Fibroblast of mammary gland (primary cell): ENCODE measurements at regions not wholly inside any gene's neighbourhood (a gene's known extent, or its start where the extent isn't known, plus 50 kb on each side); places are given as distances from the start of the nearest gene placed in this dataset.

Experiments
- DNase-seq: peaks from one replicate; pipeline ENCODE4 v3.0.0-alpha.2; 2010; ENCODE audit warnings: low read depth
- H3K4me3 ChIP-seq: 2 replicates; pipeline ENCODE4 v1.5.1; 2011; ENCODE audit warnings: low read depth, mild to moderate bottlenecking, low read length, moderate library complexity; ENCODE audit not compliant: control insufficient read depth
- CTCF ChIP-seq: conservative IDR thresholded peaks from 2 replicates; pipeline ENCODE4 v1.5.1; 2011; ENCODE audit warnings: low read depth, low read length, inconsistent platforms; ENCODE audit not compliant: control insufficient read depth, insufficient read depth

GRCh38 chr16:86180780-86181179, 281.8 kb downstream of the IRF8 start:
- no peak for TF ChIP-seq CTCF
- no peak overlapping the region for H3K4me3 ChIP-seq
- no peak for DNase-seq

- TF ChIP-seq CTCF: no peak
- no peak for DNase-seq
- no peak overlapping the region for H3K4me3 ChIP-seq
Measured at GRCh38 chr16:86181526-86181925, 282.6 kb downstream of the IRF8 start.

- H3K4me3 ChIP-seq: no peak overlapping the region
- no peak for DNase-seq
- no peak for TF ChIP-seq CTCF
Measured at GRCh38 chr16:86184185-86184584, 285.2 kb downstream of the IRF8 start.

DNA sequence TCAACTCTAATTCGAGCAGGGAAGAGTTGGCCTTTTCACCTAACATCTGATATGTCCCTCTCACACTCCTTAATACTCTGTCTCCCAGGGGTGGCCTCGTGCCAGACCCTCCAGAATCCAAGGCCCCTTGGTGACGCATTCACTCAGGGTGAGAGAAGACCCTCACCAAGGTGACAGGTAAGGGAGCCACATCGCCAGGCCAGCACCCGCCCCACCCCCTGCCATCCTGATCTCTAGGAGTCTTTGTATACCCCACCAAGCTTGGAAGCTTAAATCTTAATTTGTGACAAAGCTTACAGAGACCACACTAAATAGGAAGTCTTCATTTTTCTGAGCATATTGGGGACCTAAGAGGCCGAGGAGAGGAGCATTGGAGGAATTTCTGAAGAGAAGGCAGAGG, 286.1 kb downstream of the IRF8 start:
- no peak for TF ChIP-seq CTCF
- DNase-seq: no peak
- no peak overlapping the region for H3K4me3 ChIP-seq

GRCh38 chr16:86186313-86186712, 287.4 kb downstream of the IRF8 start:
- no peak for DNase-seq
- H3K4me3 ChIP-seq: no peak overlapping the region
- no peak for TF ChIP-seq CTCF

DNA sequence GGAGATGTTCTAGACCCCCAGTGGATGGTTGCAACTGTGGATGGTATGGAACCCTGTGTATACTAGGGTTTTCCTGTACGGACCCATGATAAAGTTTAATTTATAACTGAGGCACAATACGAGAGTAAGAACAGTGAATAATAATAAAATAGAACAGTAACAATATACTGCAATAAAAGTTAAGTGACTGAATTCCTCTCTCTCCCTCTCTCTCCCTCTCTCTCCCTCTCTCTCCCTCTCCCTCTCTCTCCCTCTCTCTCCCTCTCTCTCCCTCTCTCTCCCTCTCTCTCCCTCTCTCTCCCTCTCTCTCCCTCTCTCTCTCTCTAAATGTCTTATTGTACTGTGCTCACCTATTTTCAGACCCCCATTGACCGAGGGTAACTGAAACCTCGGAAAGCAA, 291.0 kb downstream of the IRF8 start:
- TF ChIP-seq CTCF: no peak
- no peak for DNase-seq
- no peak overlapping the region for H3K4me3 ChIP-seq

DNA sequence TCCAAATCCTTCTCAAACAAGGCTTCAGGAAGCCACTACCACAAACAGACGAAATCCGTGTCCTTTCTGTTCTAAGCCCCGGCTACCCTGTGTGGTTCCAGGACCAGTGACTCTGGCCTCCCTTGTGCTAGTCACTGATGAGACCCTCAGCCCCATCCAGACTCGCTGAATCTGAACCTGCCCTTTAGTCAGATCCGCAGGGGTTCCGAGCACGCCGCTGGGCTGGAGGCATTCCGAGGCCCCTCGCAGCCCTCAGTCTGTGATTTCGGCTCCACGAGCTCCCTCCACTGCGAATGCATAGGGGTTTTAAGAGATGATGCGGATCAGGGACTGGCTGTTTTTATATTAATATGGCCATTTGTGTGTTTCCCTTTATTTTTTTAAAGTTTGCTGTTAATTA, 292.7 kb downstream of the IRF8 start:
- no peak for TF ChIP-seq CTCF
- DNase-seq: no peak
- H3K4me3 ChIP-seq: no peak overlapping the region
